A673 (cell line): ENCODE measurements at regions not wholly inside any gene's neighbourhood (a gene's known extent, or its start where the extent isn't known, plus 50 kb on each side); places are given as distances from the start of the nearest gene placed in this dataset.

Source experiments
- EZH2 ChIP-seq: fragments of 200-600 bp; sonication (generic); IDR thresholded peaks from 2 replicates; pipeline ENCODE4 v1.6.1; 2017; ENCODE audit warnings: borderline replicate concordance, low read depth, mild to moderate bottlenecking, mixed read lengths, antibody characterized with exemption, low read length; ENCODE audit not compliant: poor library complexity, severe bottlenecking
- TF ChIP-seq, protein P1 (sequence below): fragments of 300-800, 200-600 bp; sonication (generic); conservative IDR thresholded peaks from 2 replicates; pipeline ENCODE4 v1.5.1; 2017; ENCODE audit warnings: low read depth, mild to moderate bottlenecking, antibody characterized with exemption, low read length, moderate library complexity, mixed read lengths

DNA sequence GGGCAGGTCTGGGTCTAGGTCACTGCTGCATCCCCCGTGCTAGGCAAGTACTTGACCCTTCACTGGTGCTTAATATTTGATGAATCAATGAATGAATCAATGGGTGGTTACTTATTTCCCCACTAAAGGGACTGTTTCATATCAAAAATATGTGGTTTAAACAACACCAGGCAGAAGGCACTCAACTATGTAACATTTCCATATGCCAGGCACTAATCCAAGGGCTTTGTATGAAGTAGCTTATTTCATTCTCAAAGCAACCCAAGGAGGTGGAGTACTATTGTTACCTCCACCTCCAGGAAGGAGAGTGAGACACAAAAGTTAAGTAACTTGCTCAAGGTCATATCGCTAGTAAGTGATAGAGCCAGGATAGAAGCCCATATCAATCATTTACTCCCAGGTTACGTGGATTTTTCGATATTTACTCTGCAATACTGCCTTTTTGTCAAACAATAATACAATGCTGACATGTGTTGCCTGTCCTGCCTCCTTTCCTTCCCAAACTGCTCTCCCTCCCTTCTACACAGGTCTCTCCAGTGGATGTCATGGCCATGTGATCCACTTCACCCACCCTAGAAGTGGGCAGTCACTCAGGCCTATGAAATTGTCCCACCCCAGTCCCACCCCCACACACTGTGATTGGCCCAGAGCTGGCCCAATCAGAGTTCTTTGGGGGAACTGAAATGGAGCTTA, 142.8 kb downstream of the ETS2 start:
- TF ChIP-seq, protein P1, sequence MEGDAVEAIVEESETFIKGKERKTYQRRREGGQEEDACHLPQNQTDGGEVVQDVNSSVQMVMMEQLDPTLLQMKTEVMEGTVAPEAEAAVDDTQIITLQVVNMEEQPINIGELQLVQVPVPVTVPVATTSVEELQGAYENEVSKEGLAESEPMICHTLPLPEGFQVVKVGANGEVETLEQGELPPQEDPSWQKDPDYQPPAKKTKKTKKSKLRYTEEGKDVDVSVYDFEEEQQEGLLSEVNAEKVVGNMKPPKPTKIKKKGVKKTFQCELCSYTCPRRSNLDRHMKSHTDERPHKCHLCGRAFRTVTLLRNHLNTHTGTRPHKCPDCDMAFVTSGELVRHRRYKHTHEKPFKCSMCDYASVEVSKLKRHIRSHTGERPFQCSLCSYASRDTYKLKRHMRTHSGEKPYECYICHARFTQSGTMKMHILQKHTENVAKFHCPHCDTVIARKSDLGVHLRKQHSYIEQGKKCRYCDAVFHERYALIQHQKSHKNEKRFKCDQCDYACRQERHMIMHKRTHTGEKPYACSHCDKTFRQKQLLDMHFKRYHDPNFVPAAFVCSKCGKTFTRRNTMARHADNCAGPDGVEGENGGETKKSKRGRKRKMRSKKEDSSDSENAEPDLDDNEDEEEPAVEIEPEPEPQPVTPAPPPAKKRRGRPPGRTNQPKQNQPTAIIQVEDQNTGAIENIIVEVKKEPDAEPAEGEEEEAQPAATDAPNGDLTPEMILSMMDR = no peak
- no peak for TF ChIP-seq EZH2
